Sigmoid colon (tissue), 6 donors: ENCODE measurements at regions not wholly inside any gene's neighbourhood (a gene's known extent, or its start where the extent isn't known, plus 50 kb on each side); places are given as distances from the start of the nearest gene placed in this dataset.
"Not testable (repeated sequence)": the region's sequence is repeated elsewhere in the genome, so short reads cannot be mapped to it uniquely, and the experiment has no call there.

Experiments
- DNase-seq: peaks from one replicate; pipeline ENCODE4 v3.0.0-alpha.2; 2019
- H3K27ac ChIP-seq, 4 donors: fragments of 200-600 bp; sonication (generic); one replicate each; pipeline ENCODE4 v1.5.1; 2016 to 2019; ENCODE audit warnings: mild to moderate bottlenecking in 1 of 4
- H3K27me3 ChIP-seq, 3 donors: fragments of 200-600 bp; sonication (generic); one replicate each; pipeline ENCODE4 v1.5.1; 2019; ENCODE audit warnings: mild to moderate bottlenecking in 1 of 3
- H3K36me3 ChIP-seq, 4 donors: fragments of 200-600 bp; sonication (generic); one replicate each; pipeline ENCODE4 v1.5.1; 2016 to 2019
- H3K4me1 ChIP-seq, 4 donors: fragments of 200-600 bp; sonication (generic); one replicate each; pipeline ENCODE4 v1.5.1; 2017 to 2019
- H3K4me3 ChIP-seq, 4 donors: fragments of 200-600 bp; sonication (generic); one replicate each; pipeline ENCODE4 v1.5.1; 2017 to 2019; ENCODE audit warnings: mild to moderate bottlenecking in 2 of 4, moderate library complexity in 1 of 4
- H3K9me3 ChIP-seq, 4 donors: fragments of 200-600 bp in 3 of 4; sonication (generic) in 3 of 4; one replicate each; pipeline versions ENCODE4 v1.5.1 to v1.6.1; 2013 to 2019
- EP300 ChIP-seq, 4 donors: sonication (generic); formaldehyde crosslinking; IDR thresholded peaks; one replicate each; pipeline ENCODE4 v1.6.1; 2017; ENCODE audit warnings: antibody characterized with exemption in 4 of 4
- POLR2A ChIP-seq, 2 donors: fragments of 450-650 bp; IDR thresholded peaks; one replicate each; pipeline ENCODE4 v1.6.1; 2016; ENCODE audit warnings: antibody characterized with exemption in 2 of 2, mild to moderate bottlenecking in 2 of 2, moderate library complexity in 2 of 2
- POLR2AphosphoS5 ChIP-seq, 4 donors: sonication (generic); formaldehyde crosslinking; IDR thresholded peaks; one replicate each; pipeline ENCODE4 v1.6.1; 2017; ENCODE audit warnings: antibody characterized with exemption in 4 of 4
- WGBS, 2 donors: extraction: QIAGEN DNeasy Blood & Tissue Kit; methylation state at CpG; one replicate each; pipeline ENCODE4 v1.1.7; 2013; 5-methylcytosine and 5-hydroxymethylcytosine counted together
- intact Hi-C: fragments of 100-400 bp; cut with DNase I; formaldehyde crosslinking; loops from one replicate; pipeline ENCODE4 v1.15.1; 2023
- TF ChIP-seq, protein P1 (sequence below), 4 experiments: fragments of 450-650 bp in 3 of 4; fragments of 200-600 bp in 1 of 4; IDR thresholded peaks; one replicate each; pipeline ENCODE4 v1.5.1; 2016 to 2019; ENCODE audit warnings: antibody characterized with exemption in 4 of 4, mild to moderate bottlenecking in 3 of 4, moderate library complexity in 2 of 4
- donor health status: healthy with polysubstance abuse.
- donor health status: healthy.

- H3K9me3 ChIP-seq, result no peaks in the 10 kb centered on the region
- no peak for TF ChIP-seq POLR2A (IDR thresholded peaks at IDR 0.05)
- TF ChIP-seq, protein P1, sequence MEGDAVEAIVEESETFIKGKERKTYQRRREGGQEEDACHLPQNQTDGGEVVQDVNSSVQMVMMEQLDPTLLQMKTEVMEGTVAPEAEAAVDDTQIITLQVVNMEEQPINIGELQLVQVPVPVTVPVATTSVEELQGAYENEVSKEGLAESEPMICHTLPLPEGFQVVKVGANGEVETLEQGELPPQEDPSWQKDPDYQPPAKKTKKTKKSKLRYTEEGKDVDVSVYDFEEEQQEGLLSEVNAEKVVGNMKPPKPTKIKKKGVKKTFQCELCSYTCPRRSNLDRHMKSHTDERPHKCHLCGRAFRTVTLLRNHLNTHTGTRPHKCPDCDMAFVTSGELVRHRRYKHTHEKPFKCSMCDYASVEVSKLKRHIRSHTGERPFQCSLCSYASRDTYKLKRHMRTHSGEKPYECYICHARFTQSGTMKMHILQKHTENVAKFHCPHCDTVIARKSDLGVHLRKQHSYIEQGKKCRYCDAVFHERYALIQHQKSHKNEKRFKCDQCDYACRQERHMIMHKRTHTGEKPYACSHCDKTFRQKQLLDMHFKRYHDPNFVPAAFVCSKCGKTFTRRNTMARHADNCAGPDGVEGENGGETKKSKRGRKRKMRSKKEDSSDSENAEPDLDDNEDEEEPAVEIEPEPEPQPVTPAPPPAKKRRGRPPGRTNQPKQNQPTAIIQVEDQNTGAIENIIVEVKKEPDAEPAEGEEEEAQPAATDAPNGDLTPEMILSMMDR (IDR thresholded peaks at IDR 0.05), result no peak
- no peak for TF ChIP-seq POLR2AphosphoS5 (IDR thresholded peaks at IDR 0.05)
- no peak for TF ChIP-seq EP300 (IDR thresholded peaks at IDR 0.05)
- H3K4me1 ChIP-seq, result no peaks in the 10 kb centered on the region
- H3K36me3 ChIP-seq, result no peaks in the 10 kb centered on the region
- DNase-seq, result no peak
- 80 to 92% methylated on average over 12 of the region's 12 CpGs for WGBS, 2 donors
- no peak overlapping the region for H3K4me3 ChIP-seq
- H3K27ac ChIP-seq, result no peak overlapping the region
- H3K27me3 ChIP-seq, result no peaks in the 10 kb centered on the region
- intact Hi-C loops, result no loop called here
These were observed 140.0 kb downstream of the F11 start for GRCh38 chr4:186405957-186406356.

GRCh38 chr4:186404562-186405134 is 138.7 kb downstream of the F11 start:
- H3K4me1 ChIP-seq, result no peaks in the 10 kb centered on the region
- no peak for TF ChIP-seq POLR2AphosphoS5 (IDR thresholded peaks at IDR 0.05)
- TF ChIP-seq, protein P1 (IDR thresholded peaks at IDR 0.05), result no peak
- TF ChIP-seq EP300 (IDR thresholded peaks at IDR 0.05), result no peak
- TF ChIP-seq POLR2A (IDR thresholded peaks at IDR 0.05), result no peak
- H3K9me3 ChIP-seq, result no peaks in the 10 kb centered on the region
- H3K27me3 ChIP-seq, result no peaks in the 10 kb centered on the region
- H3K27ac ChIP-seq, result no peak overlapping the region
- 84 to 88% methylated on average over 6 of the region's 6 CpGs for WGBS, 2 donors
- H3K36me3 ChIP-seq, result no peaks in the 10 kb centered on the region
- no peak for DNase-seq
- intact Hi-C loops, result no loop called here
- H3K4me3 ChIP-seq, result no peak overlapping the region

DNA sequence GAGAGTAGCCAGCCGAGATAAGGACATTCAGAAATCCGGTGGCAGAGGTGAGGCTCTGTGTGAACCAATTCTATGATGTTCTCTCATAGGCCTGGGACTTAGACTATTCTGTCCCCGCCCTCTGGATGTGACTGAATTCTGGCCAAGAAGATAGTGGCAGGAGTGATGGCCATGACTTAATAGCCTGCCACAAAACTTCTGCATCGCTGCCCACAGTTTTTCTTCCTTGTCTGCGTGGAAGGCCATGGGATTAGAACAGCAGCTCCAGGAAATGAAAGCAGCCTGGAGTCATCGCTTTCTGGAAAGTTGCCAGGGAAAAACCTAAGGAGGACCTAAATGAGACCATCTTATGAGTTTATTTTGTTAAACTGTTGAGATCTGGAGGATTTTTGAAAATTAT is 134.7 kb downstream of the F11 start:
- no peaks in the 10 kb centered on the region for H3K9me3 ChIP-seq
- no peak overlapping the region for H3K4me3 ChIP-seq
- H3K27me3 ChIP-seq, result no peaks in the 10 kb centered on the region
- H3K4me1 ChIP-seq, result no peaks in the 10 kb centered on the region
- TF ChIP-seq POLR2A (IDR thresholded peaks at IDR 0.05), result no peak
- TF ChIP-seq, protein P1 (IDR thresholded peaks at IDR 0.05), result no peak
- no peak for TF ChIP-seq POLR2AphosphoS5 (IDR thresholded peaks at IDR 0.05)
- no peak for TF ChIP-seq EP300 (IDR thresholded peaks at IDR 0.05)
- WGBS, 2 donors, result 15 to 58% methylated on average over 6 of the region's 6 CpGs
- intact Hi-C loops, result no loop called here
- H3K27ac ChIP-seq, result no peak overlapping the region
- DNase-seq, result no peak
- H3K36me3 ChIP-seq, result no peaks in the 10 kb centered on the region

- no peak for DNase-seq
- intact Hi-C loops, result no loop called here
- no peaks in the 10 kb centered on the region for H3K4me1 ChIP-seq
- no peaks in the 10 kb centered on the region for H3K9me3 ChIP-seq
- 90 to 94% methylated on average over 10 of the region's 10 CpGs for WGBS, 2 donors
- H3K4me3 ChIP-seq, result no peak overlapping the region
- TF ChIP-seq POLR2A (IDR thresholded peaks at IDR 0.05), result no peak
- no peak for TF ChIP-seq EP300 (IDR thresholded peaks at IDR 0.05)
- TF ChIP-seq, protein P1 (IDR thresholded peaks at IDR 0.05), result no peak
- no peak for TF ChIP-seq POLR2AphosphoS5 (IDR thresholded peaks at IDR 0.05)
- H3K27ac ChIP-seq, result no peak overlapping the region
- no peaks in the 10 kb centered on the region for H3K36me3 ChIP-seq
- no peaks in the 10 kb centered on the region for H3K27me3 ChIP-seq
These were observed 126.0 kb downstream of the F11 start for GRCh38 chr4:186392017-186392416.

- H3K27ac ChIP-seq, H3K27me3 ChIP-seq, intact Hi-C loops, H3K4me3 ChIP-seq, H3K4me1 ChIP-seq, H3K36me3 ChIP-seq, DNase-seq, H3K9me3 ChIP-seq: not testable (repeated sequence)
- 11 to 44% methylated on average over 1 of the region's 1 CpG for WGBS, 2 donors
These were observed 118.3 kb downstream of the F11 start for GRCh38 chr4:186384328-186384727.
